H1 (cell line): ENCODE measurements at regions not wholly inside any gene's neighbourhood (a gene's known extent, or its start where the extent isn't known, plus 50 kb on each side); places are given as distances from the start of the nearest gene placed in this dataset.
A peak's percentile ranks its signal among the peaks of the same experiment; 100 is the strongest.

Source experiments
- CTCF ChIA-PET: fragments of 300-600 bp; sonication (Branson Sonifier 250); formaldehyde crosslinking; loops from one replicate; lab custom pipeline; 2021; ENCODE audit not compliant: partially characterized antibody; lab: Charles Lee
- POLR2A ChIA-PET: fragments of 300-600 bp; sonication (Branson Sonifier 250); formaldehyde crosslinking; loops from one replicate; lab custom pipeline; 2021; ENCODE audit warnings: inconsistent platforms; ENCODE audit not compliant: partially characterized antibody; lab: Charles Lee
- DNase-seq, 2 experiments: peaks; one replicate each; pipeline versions ENCODE4 v3.0.0 to v3.0.0-alpha.2; 2010 to 2022; ENCODE audit warnings: low spot score in 2 of 2, low read depth in 1 of 2, mixed read lengths in 1 of 2
- FAIRE-seq: peaks from 2 replicates; lab custom pipeline; 2011; peaks lifted over from hg19 to GRCh38; lab: Jason Lieb, UNC
- H2AFZ ChIP-seq: 2 replicates; pipeline ENCODE4 v1.8.1; 2012; ENCODE audit warnings: low read length, inconsistent platforms
- H2AK5ac ChIP-seq: 2 replicates; pipeline ENCODE4 v1.6.1; 2013; ENCODE audit warnings: low read depth, low read length
- H2BK120ac ChIP-seq: replicated peaks from 2 replicates; pipeline ENCODE3; 2013; ENCODE audit warnings: low read depth, low read length, inconsistent platforms
- H2BK12ac ChIP-seq: 2 replicates; pipeline ENCODE4 v1.6.1; 2013; ENCODE audit warnings: low read depth, low read length
- H2BK15ac ChIP-seq: 2 replicates; pipeline ENCODE4 v1.6.1; 2013; ENCODE audit warnings: low read length
- H2BK20ac ChIP-seq: 2 replicates; pipeline ENCODE4 v1.6.1; 2013; ENCODE audit warnings: low read length
- H2BK5ac ChIP-seq: 2 replicates; pipeline ENCODE4 v1.6.1; 2013; ENCODE audit warnings: low read depth, low read length
- H3K14ac ChIP-seq: 2 replicates; pipeline ENCODE4 v1.6.1; 2013; ENCODE audit warnings: inconsistent platforms; ENCODE audit not compliant: insufficient read length
- H3K18ac ChIP-seq: 2 replicates; pipeline ENCODE4 v1.6.1; 2013; ENCODE audit warnings: low read length; ENCODE audit errors: extremely low read depth
- H3K23ac ChIP-seq: 2 replicates; pipeline ENCODE4 v1.6.1; 2013; ENCODE audit warnings: inconsistent platforms; ENCODE audit not compliant: insufficient read length
- H3K23me2 ChIP-seq: 2 replicates; pipeline ENCODE4 v1.6.1; 2013; ENCODE audit warnings: low read depth, low read length
- H3K27ac ChIP-seq: 2 replicates; pipeline ENCODE4 v1.6.1; 2011; ENCODE audit warnings: low read depth, low read length, inconsistent platforms
- H3K27me3 ChIP-seq, 4 experiments: replicated peaks in 1 of 4; 1 replicate in 1 of 4; 2 replicates in 3 of 4; pipeline versions ENCODE4 v1.6.1 to v1.8.1; 2011 to 2013; ENCODE audit warnings: low read length in 3 of 4, mild to moderate bottlenecking in 3 of 4, inconsistent platforms in 2 of 4, mixed read lengths in 2 of 4, moderate library complexity in 1 of 4; ENCODE audit not compliant: control insufficient read depth in 3 of 4, insufficient read depth in 3 of 4; ENCODE audit errors: extremely low read depth in 1 of 4
- H3K36me3 ChIP-seq, 4 experiments: 2 replicates each; pipeline versions ENCODE4 v1.6.1 to v1.8.1; 2011 to 2013; ENCODE audit warnings: mild to moderate bottlenecking in 4 of 4, low read length in 3 of 4, moderate library complexity in 2 of 4, control low read depth in 1 of 4, inconsistent platforms in 1 of 4; ENCODE audit not compliant: insufficient read depth in 4 of 4, control insufficient read depth in 2 of 4
- H3K4ac ChIP-seq: replicated peaks from 2 replicates; pipeline ENCODE3; 2013; ENCODE audit warnings: low read length, low read depth, mixed read lengths, inconsistent platforms; ENCODE audit not compliant: insufficient read length
- H3K4me1 ChIP-seq, 4 experiments: replicated peaks in 1 of 4; 1 replicate in 1 of 4; 2 replicates in 3 of 4; pipeline versions ENCODE4 v1.6.1 to v1.8.1; 2011 to 2013; ENCODE audit warnings: low read length in 3 of 4, inconsistent platforms in 2 of 4, mixed read lengths in 1 of 4; ENCODE audit not compliant: insufficient read depth in 4 of 4, control insufficient read depth in 3 of 4
- H3K4me2 ChIP-seq, 2 experiments: 2 replicates each; pipeline versions ENCODE4 v1.6.1 to v1.8.1; 2011 to 2013; ENCODE audit warnings: low read depth in 2 of 2, low read length in 2 of 2, control low read depth in 1 of 2, inconsistent platforms in 1 of 2, mild to moderate bottlenecking in 1 of 2; ENCODE audit not compliant: insufficient read depth in 1 of 2
- H3K4me3 ChIP-seq, 4 experiments: fragments of 200-600, 300-600 bp in 1 of 4; sonication (generic), shearing (Covaris generic), sonication (Bioruptor Twin) in 1 of 4; 2 replicates each; pipeline versions ENCODE4 v1.5.1 to v1.8.1; 2011 to 2016; ENCODE audit warnings: low read length in 4 of 4, low read depth in 3 of 4, control low read depth in 2 of 4, inconsistent platforms in 2 of 4, mild to moderate bottlenecking in 2 of 4, mixed read lengths in 1 of 4, moderate library complexity in 1 of 4; ENCODE audit not compliant: insufficient read depth in 2 of 4; ENCODE audit errors: extremely low read depth in 1 of 4
- H3K56ac ChIP-seq: replicated peaks from 2 replicates; pipeline ENCODE3; 2013; ENCODE audit warnings: low read depth, mild to moderate bottlenecking, mixed read lengths, low read length, inconsistent platforms; ENCODE audit not compliant: insufficient read length
- H3K79me1 ChIP-seq: 2 replicates; pipeline ENCODE4 v1.6.1; 2013; ENCODE audit warnings: low read depth, low read length, control low read depth
- H3K79me2 ChIP-seq, 2 experiments: 2 replicates each; pipeline versions ENCODE4 v1.6.1 to v1.8.1; 2012 to 2013; ENCODE audit warnings: low read length in 2 of 2, mild to moderate bottlenecking in 2 of 2, inconsistent platforms in 1 of 2; ENCODE audit not compliant: insufficient read depth in 2 of 2, control insufficient read depth in 1 of 2
- H3K9ac ChIP-seq, 4 experiments: replicated peaks in 1 of 4; 1 replicate in 1 of 4; 2 replicates in 3 of 4; pipeline versions ENCODE4 v1.6.1 to v1.8.1; 2011 to 2013; ENCODE audit warnings: low read depth in 3 of 4, low read length in 3 of 4, control low read depth in 2 of 4, mild to moderate bottlenecking in 2 of 4, moderate library complexity in 2 of 4, inconsistent platforms in 1 of 4; ENCODE audit errors: extremely low read depth in 1 of 4
- H3K9me3 ChIP-seq, 2 experiments: 2 replicates each; pipeline versions ENCODE4 v1.6.1 to v1.8.1; 2012 to 2013; ENCODE audit warnings: mild to moderate bottlenecking in 2 of 2, moderate library complexity in 2 of 2, control low read depth in 1 of 2, inconsistent platforms in 1 of 2, low read depth in 1 of 2, low read length in 1 of 2, mixed read lengths in 1 of 2; ENCODE audit not compliant: insufficient read depth in 2 of 2
- H4K20me1 ChIP-seq, 2 experiments: replicated peaks in 1 of 2; 2 replicates each; pipeline versions ENCODE3 to v1.8.1; 2011 to 2013; ENCODE audit warnings: inconsistent platforms in 2 of 2, low read length in 2 of 2, mild to moderate bottlenecking in 1 of 2; ENCODE audit not compliant: insufficient read depth in 2 of 2, control insufficient read depth in 1 of 2
- H4K5ac ChIP-seq: 2 replicates; pipeline ENCODE4 v1.6.1; 2013; ENCODE audit warnings: low read length, low read depth, mixed read lengths, inconsistent platforms; ENCODE audit not compliant: insufficient read length
- H4K8ac ChIP-seq: 2 replicates; pipeline ENCODE4 v1.8.0; 2013; ENCODE audit warnings: mild to moderate bottlenecking, moderate library complexity, low read length, inconsistent platforms; ENCODE audit not compliant: insufficient read depth; ENCODE audit errors: extremely low read depth
- H4K91ac ChIP-seq: replicated peaks from 2 replicates; pipeline ENCODE3; 2013; ENCODE audit warnings: low read length, mixed read lengths, inconsistent platforms; ENCODE audit not compliant: insufficient read length
- ATF2 ChIP-seq: IDR thresholded peaks from 2 replicates; pipeline ENCODE4 v1.6.1; 2012; ENCODE audit warnings: low read length, inconsistent platforms
- CHD2 ChIP-seq: IDR thresholded peaks from 2 replicates; pipeline ENCODE4 v1.6.1; 2012; ENCODE audit warnings: low read length, improper control_type of control experiment
- EGR1 ChIP-seq: IDR thresholded peaks from 2 replicates; pipeline ENCODE4 v1.6.1; 2011; ENCODE audit warnings: low read depth, low read length, borderline replicate concordance
- FOSL1 ChIP-seq: IDR thresholded peaks from 2 replicates; pipeline ENCODE4 v1.6.1; 2011; ENCODE audit warnings: mild to moderate bottlenecking, low read depth, low read length, moderate library complexity; ENCODE audit not compliant: insufficient read depth
- KDM5A ChIP-seq: fragments of 200-600 bp; IDR thresholded peaks from 2 replicates; pipeline ENCODE4 v1.7.1; 2012; ENCODE audit warnings: mild to moderate bottlenecking, low read length, inconsistent platforms, mixed read lengths
- WGBS, 2 experiments: shearing (Covaris generic) in 1 of 2; methylation state at CpG; one replicate each; pipeline versions ENCODE4 v1.1.6 to v1.1.7; 2013 to 2015; ENCODE audit warnings: low lambda C conversion rate in 2 of 2, mixed read lengths in 2 of 2, inconsistent platforms in 1 of 2, low coverage in 1 of 2, missing lambda C conversion rate in 1 of 2; ENCODE audit not compliant: insufficient replicate concordance in 2 of 2, insufficient coverage in 1 of 2, insufficient read length in 1 of 2; ENCODE audit errors: extremely low coverage in 1 of 2, missing lambda C conversion rate in 1 of 2; 5-methylcytosine and 5-hydroxymethylcytosine counted together

DNA sequence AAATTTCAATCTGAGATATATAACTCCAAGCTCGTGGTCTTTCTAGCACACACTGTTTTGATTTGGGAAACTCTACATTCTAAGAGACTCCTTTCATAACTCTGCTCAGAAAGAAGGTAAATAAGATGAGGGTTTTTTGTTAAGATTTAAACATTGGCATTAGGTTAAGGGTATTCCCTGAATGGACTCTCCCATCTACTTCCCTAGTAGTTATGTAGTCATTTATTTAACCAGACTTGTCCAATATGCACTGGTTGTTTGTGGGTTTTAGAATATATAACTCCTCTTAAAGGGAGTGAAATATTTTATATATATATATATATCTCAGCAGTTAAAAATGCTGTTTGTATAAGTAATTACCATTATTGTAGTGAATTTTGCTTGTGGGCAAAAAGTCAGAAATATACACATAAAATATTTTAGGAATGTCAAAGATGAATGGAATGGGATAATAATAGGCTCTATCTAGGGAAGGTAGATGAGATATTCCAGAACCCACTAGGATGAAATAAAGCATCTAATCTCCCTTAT lies 61.5 kb upstream of the WDR75 start:
- CTCF ChIA-PET = interaction anchor here (0.7 to 1.3 kb wide), 3 partner anchors 15 to 593 kb away, joined by 3 read pairs; no protein-coding TSS in a partner anchor
- Histone ChIP-seq H3K18ac (no peak overlapping the region), H4K20me1 (no peaks in the 10 kb centered on the region), H3K36me3 (no peaks in the 10 kb centered on the region), H4K8ac (no peak overlapping the region), H3K23me2 (no peaks in the 10 kb centered on the region; the same call in 1 of the 2 replicates), H3K4ac (no peak overlapping the region), H3K4me2 (peak overlapping the region in 1 of 2 experiments; percentile 18; a peak in 1 of 4 replicates), H3K27ac (no peak overlapping the region), H3K27me3 (no peaks in the 10 kb centered on the region), H4K5ac (no peak overlapping the region), H3K23ac (no peak overlapping the region), H2BK5ac (no peak overlapping the region), H2BK20ac (no peak overlapping the region), H2BK15ac (no peak overlapping the region), H3K4me3 (no peak overlapping the region), H2BK12ac (no peak overlapping the region), H2AFZ (no peak overlapping the region), H3K4me1 (peaks cover 0 to 7% (median 4%) of the 10 kb centered on the region in 4 experiments; a peak in 2 of 7 replicates), H3K9me3 (no peaks in the 10 kb centered on the region), H3K79me2 (no peaks in the 10 kb centered on the region), H4K91ac (no peak overlapping the region), H3K14ac (no peak overlapping the region), H3K56ac (no peak overlapping the region), H2BK120ac (no peak overlapping the region), H3K79me1 (no peaks in the 10 kb centered on the region), H3K9ac (no peak overlapping the region), H2AK5ac (no peak overlapping the region)
- no peak for FAIRE-seq
- 88% methylated on average over 1 of the region's 1 CpG; no CpG with 5 or more reads in 1 of the 2 experiments for WGBS, 2 experiments
- POLR2A ChIA-PET = no interaction called here
- no peak for DNase-seq
- no peak for TF ChIP-seq KDM5A
- TF ChIP-seq FOSL1 = no peak
- no peak for TF ChIP-seq ATF2
- no peak for TF ChIP-seq EGR1
- no peak for TF ChIP-seq CHD2
